COR-L47 (cell line): ENCODE measurements at regions not wholly inside any gene's neighbourhood (a gene's known extent, or its start where the extent isn't known, plus 50 kb on each side); places are given as distances from the start of the nearest gene placed in this dataset.

ENCODE experiments used
- DNase-seq: peaks from one replicate; lab custom pipeline; 2025; lab: John Stamatoyannopoulos, UW

- no peak for DNase-seq
Measured at GRCh38 chr7:9978106-9979064, 995.3 kb upstream of the PHF14 start.

- no peak for DNase-seq
Measured at GRCh38 chr7:9981742-9982349, 991.8 kb upstream of the PHF14 start.

- DNase-seq = no peak
Measured at GRCh38 chr7:9983048-9983447, 990.6 kb upstream of the PHF14 start.

GRCh38 chr7:10015687-10016086 is 958.0 kb upstream of the PHF14 start:
- DNase-seq = no peak

- DNase-seq = no peak
Measured at GRCh38 chr7:10022480-10022879, 951.2 kb upstream of the PHF14 start.

GRCh38 chr7:10022957-10023356 is 950.7 kb upstream of the PHF14 start:
- peak; percentile 65 for DNase-seq

GRCh38 chr7:10034843-10035556 is 938.7 kb upstream of the PHF14 start:
- no peak for DNase-seq

GRCh38 chr7:10036693-10037092 is 937.0 kb upstream of the PHF14 start:
- no peak for DNase-seq

GRCh38 chr7:10038351-10038750 is 935.3 kb upstream of the PHF14 start:
- no peak for DNase-seq

GRCh38 chr7:10040674-10041073 is 933.0 kb upstream of the PHF14 start:
- no peak for DNase-seq

GRCh38 chr7:10070899-10071298 is 902.8 kb upstream of the PHF14 start:
- no peak for DNase-seq

GRCh38 chr7:10075866-10076265 is 897.8 kb upstream of the PHF14 start:
- no peak for DNase-seq

GRCh38 chr7:10076660-10077300 is 896.9 kb upstream of the PHF14 start:
- no peak for DNase-seq

GRCh38 chr7:10079572-10079971 is 894.1 kb upstream of the PHF14 start:
- DNase-seq = no peak

- DNase-seq = no peak
Measured at GRCh38 chr7:10082896-10083295, 890.8 kb upstream of the PHF14 start.

- DNase-seq = no peak
Measured at GRCh38 chr7:10083766-10084165, 889.9 kb upstream of the PHF14 start.

- DNase-seq = no peak
Measured at GRCh38 chr7:10085231-10085630, 888.4 kb upstream of the PHF14 start.

- DNase-seq = no peak
Measured at GRCh38 chr7:10100572-10100971, 873.1 kb upstream of the PHF14 start.

GRCh38 chr7:10101351-10101750 is 872.3 kb upstream of the PHF14 start:
- no peak for DNase-seq

- no peak for DNase-seq
Measured at GRCh38 chr7:10104292-10104691, 869.4 kb upstream of the PHF14 start.

- no peak for DNase-seq
Measured at GRCh38 chr7:10106609-10107008, 867.1 kb upstream of the PHF14 start.

- DNase-seq = no peak
Measured at GRCh38 chr7:10116511-10116910, 857.2 kb upstream of the PHF14 start.
